PC-3 (cell line): ENCODE measurements at regions not wholly inside any gene's neighbourhood (a gene's known extent, or its start where the extent isn't known, plus 50 kb on each side); places are given as distances from the start of the nearest gene placed in this dataset.
A peak's percentile ranks its signal among the peaks of the same experiment; 100 is the strongest.

Experiments used
- ATAC-seq: fragments of 200-7000 bp; cut with Tn5 transposase; 2 replicates; pipeline ENCODE4 v1.9.1; 2020; ENCODE audit warnings: mild to moderate bottlenecking, moderate library complexity
- BruUV-seq: library from RNA; stranded (reverse); fragments of 400-500 nt; replicated peaks from 2 replicates; lab custom pipeline; 2021; lab: Mats Ljungman, UMichigan
- CTCF ChIA-PET: fragments of 300-600 bp; sonication (Branson Sonifier 250); formaldehyde crosslinking; loops from one replicate; lab custom pipeline; 2022; ENCODE audit warnings: antibody characterized with exemption; lab: Charles Lee
- POLR2A ChIA-PET: fragments of 300-600 bp; sonication (Branson Sonifier 250); formaldehyde crosslinking; loops from one replicate; lab custom pipeline; 2022; ENCODE audit warnings: antibody characterized with exemption; ENCODE audit not compliant: unreplicated experiment; lab: Charles Lee
- DNase-seq: peaks from one replicate; pipeline ENCODE4 v3.0.0-alpha.2; 2015
- H2AFZ ChIP-seq: fragments of 300-600 bp; sonication (generic); 2 replicates; pipeline ENCODE4 v1.6.0; 2016; ENCODE audit warnings: antibody characterized with exemption, low read length
- H3F3A ChIP-seq: fragments of 300-600 bp; sonication (generic); one replicate; pipeline ENCODE4 v1.6.0; 2017; ENCODE audit warnings: antibody characterized with exemption, low read length, control low read depth, mild to moderate bottlenecking; ENCODE audit not compliant: unreplicated experiment
- H3K27ac ChIP-seq: fragments of 300-600 bp; sonication (generic); 2 replicates; pipeline ENCODE4 v1.5.1; 2016; ENCODE audit warnings: mild to moderate bottlenecking, low read length
- H3K27me3 ChIP-seq: fragments of 300-600 bp; sonication (generic); 2 replicates; pipeline ENCODE4 v1.6.1; 2016; ENCODE audit warnings: low read length, mixed read lengths
- H3K36me3 ChIP-seq: fragments of 300-600 bp; sonication (generic); 2 replicates; pipeline ENCODE4 v1.6.1; 2016; ENCODE audit warnings: low read depth, mixed run types, low read length, mixed read lengths
- H3K4me1 ChIP-seq: fragments of 300-600 bp; sonication (generic); 2 replicates; pipeline ENCODE4 v1.5.1; 2016; ENCODE audit warnings: low read length; ENCODE audit not compliant: insufficient read depth
- H3K4me2 ChIP-seq: fragments of 300-600 bp; sonication (generic); 2 replicates; pipeline ENCODE4 v1.6.0; 2016; ENCODE audit warnings: low read length
- H3K4me3 ChIP-seq: fragments of 300-600 bp; sonication (generic); 2 replicates; pipeline ENCODE4 v1.5.1; 2016; ENCODE audit warnings: mild to moderate bottlenecking, low read length, mixed read lengths
- H3K79me2 ChIP-seq: fragments of 300-600 bp; sonication (generic); 2 replicates; pipeline ENCODE4 v1.6.1; 2017; ENCODE audit warnings: low read length, mixed read lengths
- H3K9ac ChIP-seq: fragments of 300-600 bp; sonication (generic); 2 replicates; pipeline ENCODE4 v1.6.0; 2016; ENCODE audit warnings: mild to moderate bottlenecking, low read length
- H3K9me2 ChIP-seq: fragments of 300-600 bp; sonication (generic); replicated peaks from 2 replicates; pipeline ENCODE4 v1.6.1; 2016; ENCODE audit warnings: mixed run types, low read length, mixed read lengths
- H3K9me3 ChIP-seq: fragments of 300-600 bp; sonication (generic); 2 replicates; pipeline ENCODE4 v1.6.1; 2016; ENCODE audit warnings: low read length, mixed read lengths
- H4K20me1 ChIP-seq: fragments of 300-600 bp; sonication (generic); 2 replicates; pipeline ENCODE4 v1.6.1; 2016; ENCODE audit warnings: low read length, mixed read lengths
- EZH2 ChIP-seq: fragments of 300-600 bp; sonication (generic); IDR thresholded peaks from one replicate; pipeline ENCODE4 v1.6.1; 2017; ENCODE audit warnings: antibody characterized with exemption, mild to moderate bottlenecking, low read length; ENCODE audit not compliant: unreplicated experiment
- EZH2phosphoT487 ChIP-seq: fragments of 300-600 bp; sonication (generic); IDR thresholded peaks from 2 replicates; pipeline ENCODE4 v1.6.1; 2018; ENCODE audit warnings: mild to moderate bottlenecking, antibody characterized with exemption, low read length, borderline replicate concordance
- intact Hi-C: fragments of 100-400 bp; cut with micrococcal nuclease; formaldehyde crosslinking; loops from 2 replicates; pipeline ENCODE4 v1.9.0; 2023
- TF ChIP-seq, protein P1 (sequence below): fragments of 300-600 bp; sonication (generic); conservative IDR thresholded peaks from 2 replicates; pipeline ENCODE4 v1.5.1; 2017; ENCODE audit warnings: antibody characterized with exemption, low read depth, mild to moderate bottlenecking, low read length

DNA sequence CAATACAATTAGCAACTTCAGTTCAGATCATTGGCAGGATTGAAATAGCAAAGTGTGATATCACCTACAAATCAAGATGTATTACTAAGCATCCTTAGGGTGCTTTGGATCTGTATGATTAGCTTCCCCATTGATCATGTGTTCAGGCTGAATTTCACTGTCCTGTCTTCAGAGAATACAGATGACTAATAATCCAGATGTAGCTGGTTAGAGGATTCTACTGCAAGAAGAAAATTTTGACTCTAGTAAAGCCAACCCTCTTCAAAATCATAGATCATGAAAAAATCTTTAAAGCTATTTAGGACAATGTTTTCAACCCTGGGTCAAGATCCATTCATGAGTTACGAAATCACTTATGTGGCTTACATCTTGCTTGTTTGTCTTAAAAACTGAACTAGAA lies 184.4 kb downstream of the PTGER3 start:
- TF ChIP-seq EZH2 (no peak), EZH2phosphoT487 (no peak)
- TF ChIP-seq, protein P1, sequence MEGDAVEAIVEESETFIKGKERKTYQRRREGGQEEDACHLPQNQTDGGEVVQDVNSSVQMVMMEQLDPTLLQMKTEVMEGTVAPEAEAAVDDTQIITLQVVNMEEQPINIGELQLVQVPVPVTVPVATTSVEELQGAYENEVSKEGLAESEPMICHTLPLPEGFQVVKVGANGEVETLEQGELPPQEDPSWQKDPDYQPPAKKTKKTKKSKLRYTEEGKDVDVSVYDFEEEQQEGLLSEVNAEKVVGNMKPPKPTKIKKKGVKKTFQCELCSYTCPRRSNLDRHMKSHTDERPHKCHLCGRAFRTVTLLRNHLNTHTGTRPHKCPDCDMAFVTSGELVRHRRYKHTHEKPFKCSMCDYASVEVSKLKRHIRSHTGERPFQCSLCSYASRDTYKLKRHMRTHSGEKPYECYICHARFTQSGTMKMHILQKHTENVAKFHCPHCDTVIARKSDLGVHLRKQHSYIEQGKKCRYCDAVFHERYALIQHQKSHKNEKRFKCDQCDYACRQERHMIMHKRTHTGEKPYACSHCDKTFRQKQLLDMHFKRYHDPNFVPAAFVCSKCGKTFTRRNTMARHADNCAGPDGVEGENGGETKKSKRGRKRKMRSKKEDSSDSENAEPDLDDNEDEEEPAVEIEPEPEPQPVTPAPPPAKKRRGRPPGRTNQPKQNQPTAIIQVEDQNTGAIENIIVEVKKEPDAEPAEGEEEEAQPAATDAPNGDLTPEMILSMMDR, result no peak
- Histone ChIP-seq H3K4me3 (no peak overlapping the region), H3F3A (no peaks in the 10 kb centered on the region), H3K9ac (no peak overlapping the region), H3K27me3 (peaks cover 25% of the 10 kb centered on the region; the same call in 1 of the 2 replicates), H3K36me3 (no peaks in the 10 kb centered on the region), H3K27ac (no peak overlapping the region), H4K20me1 (no peaks in the 10 kb centered on the region), H2AFZ (no peak overlapping the region), H3K9me3 (no peaks in the 10 kb centered on the region), H3K79me2 (no peaks in the 10 kb centered on the region), H3K9me2 (no peaks in the 10 kb centered on the region), H3K4me2 (no peak overlapping the region), H3K4me1 (no peaks in the 10 kb centered on the region)
- ChIA-PET CTCF (no interaction called here), POLR2A (no interaction called here)
- intact Hi-C loops, result no loop called here
- BruUV-seq, result no TSS peak
- DNase-seq (no peak), ATAC-seq (no peak)

DNA sequence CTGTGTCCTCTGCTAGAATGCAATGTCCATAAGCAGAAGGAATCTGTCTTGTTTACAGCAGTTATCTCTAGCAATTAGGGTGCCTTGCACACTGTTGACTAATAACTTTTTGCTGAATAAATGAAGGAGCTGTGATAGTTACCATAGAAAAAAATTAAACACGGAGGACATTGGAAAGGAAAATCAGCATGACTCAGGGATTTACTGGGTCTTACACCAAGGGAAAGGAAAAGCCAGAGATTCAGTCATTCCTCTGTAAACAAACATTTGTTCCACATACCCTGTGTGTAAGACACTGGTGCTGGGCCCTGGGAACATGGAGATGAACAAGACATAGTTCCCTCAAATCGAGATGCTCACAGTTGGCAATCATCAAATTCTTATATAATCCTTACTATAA lies 183.3 kb downstream of the PTGER3 start:
- ChIA-PET CTCF (no interaction called here), POLR2A (no interaction called here)
- H4K20me1 ChIP-seq, result no peaks in the 10 kb centered on the region
- DNase-seq (peak; percentile 49), ATAC-seq (no peak)
- H2AFZ ChIP-seq, result no peak overlapping the region
- no peaks in the 10 kb centered on the region for H3F3A ChIP-seq
- intact Hi-C loops, result no loop called here
- no peaks in the 10 kb centered on the region for H3K79me2 ChIP-seq
- no peaks in the 10 kb centered on the region for H3K9me3 ChIP-seq
- no peak overlapping the region for H3K9ac ChIP-seq
- BruUV-seq, result no TSS peak
- H3K4me3 ChIP-seq, result no peak overlapping the region
- no peaks in the 10 kb centered on the region for H3K9me2 ChIP-seq
- no peaks in the 10 kb centered on the region for H3K36me3 ChIP-seq
- TF ChIP-seq, protein P1, result no peak
- TF ChIP-seq EZH2, result no peak
- TF ChIP-seq EZH2phosphoT487, result no peak
- no peak overlapping the region for H3K4me2 ChIP-seq
- no peak overlapping the region for H3K27ac ChIP-seq
- H3K27me3 ChIP-seq, result peaks cover 17% of the 10 kb centered on the region; the same call in 1 of the 2 replicates
- H3K4me1 ChIP-seq, result no peaks in the 10 kb centered on the region

DNA sequence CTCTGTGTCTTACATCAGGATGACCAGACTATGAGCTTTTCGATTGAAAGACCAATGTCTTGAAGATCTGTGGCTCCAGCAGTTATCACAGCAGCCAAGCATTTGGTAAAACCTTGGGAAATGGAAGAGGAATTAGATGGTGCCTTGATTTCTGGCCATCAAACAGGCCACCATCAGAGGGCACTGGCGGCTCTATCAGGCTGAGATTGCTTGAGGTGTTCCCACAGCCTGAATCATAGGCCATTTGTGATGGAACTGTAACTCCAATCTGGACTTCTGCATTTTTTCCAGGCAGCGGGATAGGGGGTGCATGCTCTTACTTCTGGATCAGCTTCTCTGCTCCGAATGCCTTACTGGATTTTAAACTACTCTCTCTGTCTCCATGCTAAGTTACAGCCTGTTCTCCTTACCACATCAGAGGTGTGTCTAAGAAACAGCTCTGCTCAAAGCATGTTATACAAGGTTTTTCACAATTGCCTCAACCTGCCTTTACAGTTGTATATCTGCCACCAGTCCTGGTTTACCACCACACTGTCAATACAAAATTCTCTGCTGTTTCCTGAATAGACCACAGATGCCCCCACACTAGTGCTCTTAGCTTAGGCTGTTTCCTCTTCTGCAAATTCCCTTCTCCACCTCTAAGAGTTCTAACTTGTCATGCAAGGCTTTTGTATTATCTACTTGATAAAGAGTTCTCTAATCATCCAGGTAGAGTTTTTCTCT lies 180.9 kb downstream of the PTGER3 start:
- Histone ChIP-seq H3K9ac (no peak overlapping the region), H3K9me2 (no peaks in the 10 kb centered on the region), H2AFZ (no peak overlapping the region), H3K27ac (no peak overlapping the region), H3K4me3 (no peak overlapping the region), H3K79me2 (no peaks in the 10 kb centered on the region), H3K4me2 (no peak overlapping the region), H3K9me3 (no peaks in the 10 kb centered on the region), H3K4me1 (no peaks in the 10 kb centered on the region), H4K20me1 (no peaks in the 10 kb centered on the region), H3K27me3 (peaks cover 15% of the 10 kb centered on the region; the same call in 1 of the 2 replicates), H3K36me3 (no peaks in the 10 kb centered on the region), H3F3A (no peaks in the 10 kb centered on the region)
- TF ChIP-seq, protein P1, result no peak
- TF ChIP-seq EZH2phosphoT487 (no peak), EZH2 (no peak)
- CTCF ChIA-PET, result no interaction called here
- ATAC-seq, result no peak
- no TSS peak for BruUV-seq
- no peak for DNase-seq
- intact Hi-C loops, result no loop called here
- POLR2A ChIA-PET, result no interaction called here
